Bone marrow (tissue), 2 donors: ENCODE measurements at regions not wholly inside any gene's neighbourhood (a gene's known extent, or its start where the extent isn't known, plus 50 kb on each side); places are given as distances from the start of the nearest gene placed in this dataset.
"Not testable (repeated sequence)": the region's sequence is repeated elsewhere in the genome, so short reads cannot be mapped to it uniquely, and the experiment has no call there.

Source experiments
- DNase-seq, 2 donors: peaks; one replicate each; lab custom pipeline; 2025; lab: John Stamatoyannopoulos, UW

DNA sequence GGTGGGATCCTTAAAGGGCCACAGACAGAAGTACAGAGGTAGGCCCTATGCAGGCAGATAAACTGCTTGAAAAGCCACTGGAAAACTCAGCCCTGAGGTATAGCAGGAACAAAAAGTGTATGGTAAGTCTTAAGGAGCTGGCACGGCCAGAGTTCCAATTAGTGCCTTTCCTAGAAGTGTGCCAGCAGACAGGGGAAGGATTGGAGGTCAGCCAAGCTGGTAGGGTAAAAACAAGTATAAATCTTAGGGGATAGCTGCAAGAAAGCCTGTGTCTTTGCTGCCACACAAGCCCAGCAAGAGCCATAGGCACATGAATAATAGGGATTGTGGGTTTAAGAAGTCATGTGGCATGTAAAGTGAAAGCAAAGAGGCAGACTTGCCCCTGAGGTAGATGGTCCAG, 582.5 kb downstream of the PLOD2 start:
- DNase-seq, result no peak

DNA sequence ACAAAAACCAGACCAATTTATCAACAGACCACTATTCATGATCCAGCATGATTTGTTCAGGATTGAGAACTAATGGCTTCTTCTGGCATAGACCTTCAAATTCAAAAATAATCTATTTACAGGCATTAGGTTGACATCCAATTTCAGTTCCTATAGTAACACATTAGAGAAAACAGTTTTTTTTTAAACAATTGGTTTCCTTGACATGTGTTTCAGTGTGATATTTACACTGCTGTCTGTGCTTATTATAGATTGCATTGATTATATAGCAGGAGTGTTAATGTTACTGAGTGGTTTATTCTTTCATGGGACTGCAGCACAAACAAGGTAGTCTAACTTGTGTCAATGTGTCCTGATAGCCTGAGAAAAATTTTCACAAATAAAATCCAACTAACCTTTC, 579.3 kb downstream of the PLOD2 start:
- DNase-seq, result no peak

DNA sequence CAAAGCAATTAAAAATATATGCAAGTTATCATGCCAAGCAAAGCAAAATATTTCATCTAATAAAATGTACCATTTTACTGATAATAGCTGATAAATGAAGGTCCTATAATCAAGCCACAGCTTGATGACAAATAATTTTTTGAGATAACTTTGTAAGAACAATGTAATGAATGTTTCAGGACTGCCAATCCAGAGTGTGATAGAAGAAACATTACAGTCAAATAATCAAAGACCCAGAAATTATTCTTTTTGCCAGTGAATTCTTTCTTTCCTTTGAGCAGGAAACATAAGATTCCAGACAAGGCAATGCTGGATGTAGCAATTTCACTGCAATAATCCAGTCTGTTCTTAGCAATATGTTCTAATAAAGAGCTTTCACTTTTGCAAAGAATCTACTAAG, 556.1 kb downstream of the PLOD2 start:
- DNase-seq, result no peak

DNA sequence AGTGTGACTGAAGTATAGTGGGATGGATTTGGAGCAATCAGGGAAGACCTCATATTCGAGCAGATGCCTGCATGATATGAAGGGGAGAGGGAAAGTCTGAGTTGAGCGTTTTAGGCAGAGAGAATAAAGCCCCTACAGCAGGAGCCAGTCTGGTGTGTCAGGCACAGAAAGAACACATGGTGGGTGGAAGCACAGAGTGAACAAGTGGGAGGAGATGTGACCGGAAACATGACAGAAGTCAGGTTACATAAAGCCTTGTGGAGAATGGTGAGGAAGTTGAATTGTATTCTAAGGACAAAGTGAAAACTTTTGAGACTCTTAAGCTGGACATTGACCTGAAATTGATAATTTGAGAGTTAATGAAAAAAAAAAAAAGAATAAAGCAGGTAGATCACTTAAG, 541.0 kb downstream of the PLOD2 start:
- no peak for DNase-seq

DNA sequence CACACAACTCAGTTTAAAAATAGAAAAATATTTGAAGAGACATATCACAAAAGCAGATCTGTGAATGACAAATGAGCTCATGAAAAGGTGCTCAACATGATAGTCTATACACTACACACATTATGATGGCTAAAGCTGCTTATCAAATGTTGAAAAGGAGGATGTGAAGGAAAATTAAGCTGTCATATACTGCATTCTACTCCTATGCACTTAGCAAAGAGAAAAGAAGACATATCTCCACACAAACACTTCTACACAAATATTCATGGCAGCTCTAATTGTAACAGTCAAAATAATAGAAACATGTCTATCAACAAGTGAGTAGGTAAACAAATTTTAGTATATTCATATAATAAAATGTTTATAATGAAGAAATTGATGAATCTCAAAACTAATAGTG, 540.5 kb downstream of the PLOD2 start:
- DNase-seq, result no peak

DNA sequence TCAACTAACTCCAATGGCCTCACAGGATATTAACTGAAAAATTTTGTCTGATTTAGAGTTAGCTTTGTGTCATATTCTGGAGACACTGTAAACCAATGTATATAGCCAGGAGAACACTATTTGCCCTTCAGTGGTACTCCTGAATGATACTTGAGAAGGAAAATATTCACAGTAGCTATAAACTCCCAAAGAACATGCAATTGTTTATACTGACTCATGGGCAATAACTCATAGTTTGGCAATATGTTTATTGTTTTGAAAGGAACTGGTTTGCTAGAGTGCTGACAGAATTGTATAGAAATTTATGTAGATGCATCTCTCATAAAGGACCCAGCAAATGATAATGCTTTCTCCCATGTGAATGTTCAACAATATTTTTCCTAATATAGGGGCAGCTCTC, 537.6 kb downstream of the PLOD2 start:
- DNase-seq, result no peak

DNA sequence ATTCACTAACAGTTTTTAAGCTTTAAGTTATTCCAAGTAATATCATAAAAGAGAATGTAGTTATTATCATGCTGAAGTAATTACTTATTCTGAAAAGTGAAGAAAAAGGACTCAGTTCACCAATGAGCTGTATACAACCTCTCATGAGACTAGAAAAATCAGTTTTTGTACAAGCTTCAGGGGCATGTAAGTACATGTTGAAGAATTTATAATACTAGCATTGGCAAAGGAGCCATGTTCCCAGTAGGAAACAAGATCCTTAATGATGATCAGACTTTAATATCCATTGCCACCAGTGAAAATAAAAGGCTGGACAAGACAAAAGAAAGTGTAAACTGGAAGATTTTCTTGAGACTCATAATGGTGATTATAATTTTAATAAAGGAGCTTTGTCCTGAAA, 532.8 kb downstream of the PLOD2 start:
- DNase-seq, result no peak

DNA sequence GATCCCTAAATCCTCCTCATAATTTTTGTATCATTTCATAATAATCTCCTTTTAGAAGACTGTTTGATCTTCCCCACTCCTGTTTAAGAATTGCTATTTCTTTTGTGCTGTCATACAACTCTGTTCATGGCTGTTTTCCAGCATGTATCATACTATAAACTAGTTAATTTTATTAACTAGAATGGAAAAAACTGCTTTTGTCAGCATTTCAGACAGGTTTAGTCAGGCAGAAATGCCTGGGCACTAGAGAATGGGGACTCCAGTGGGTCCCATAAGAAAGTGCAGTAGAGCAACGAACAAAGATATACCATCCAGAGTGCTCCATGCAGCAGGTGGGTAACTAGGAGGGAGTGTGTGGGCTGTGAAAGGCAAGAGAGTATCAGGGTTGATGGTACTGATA, 523.9 kb downstream of the PLOD2 start:
- DNase-seq, result no peak

DNA sequence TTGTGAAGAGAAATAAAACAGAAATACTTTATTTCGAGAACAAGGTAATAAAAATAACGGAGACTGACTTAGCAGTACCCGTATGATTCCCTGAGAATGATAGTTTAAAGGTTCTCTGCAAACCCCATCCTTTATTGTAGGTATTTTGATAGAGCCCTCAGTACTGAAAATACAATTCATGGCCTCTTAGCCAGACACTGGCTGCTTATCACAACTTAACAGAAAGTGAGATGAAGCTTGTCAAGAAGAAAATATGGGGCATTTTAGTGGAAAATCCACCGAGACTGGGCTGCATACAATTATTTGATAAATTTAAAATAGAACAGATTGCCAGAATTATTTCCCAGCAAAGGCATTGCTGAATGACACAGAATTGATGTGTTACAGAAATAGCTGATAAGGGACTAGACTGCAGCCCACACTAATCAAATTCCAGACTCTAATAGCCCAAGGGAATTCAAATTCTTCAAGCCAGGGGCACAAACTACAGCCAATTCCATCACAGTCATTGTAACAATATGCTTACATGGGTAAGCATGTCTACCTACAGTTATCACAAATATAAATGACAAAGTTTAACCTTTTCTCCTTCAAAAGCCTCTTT, 521.9 kb downstream of the PLOD2 start:
- no peak for DNase-seq

DNA sequence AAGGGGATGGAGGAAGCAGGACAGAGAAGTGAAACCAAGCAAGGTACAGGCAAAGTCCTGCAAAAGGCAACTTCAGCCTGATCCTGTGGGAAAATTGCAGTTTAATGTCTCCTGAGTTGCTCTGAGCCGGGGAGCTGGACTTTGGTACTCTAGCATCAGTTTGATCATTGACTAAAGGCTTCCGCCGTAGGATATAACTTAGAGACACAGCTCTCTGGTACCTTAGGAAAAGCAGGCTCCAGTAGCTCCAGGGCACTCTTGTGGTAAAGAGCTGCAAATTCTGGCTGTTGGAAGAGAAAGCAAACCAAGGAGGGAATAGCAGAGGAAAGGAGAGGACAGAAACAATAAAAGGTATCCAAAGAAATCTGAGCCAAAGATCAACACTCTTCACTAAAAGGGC, 521.1 kb downstream of the PLOD2 start:
- no peak for DNase-seq

DNA sequence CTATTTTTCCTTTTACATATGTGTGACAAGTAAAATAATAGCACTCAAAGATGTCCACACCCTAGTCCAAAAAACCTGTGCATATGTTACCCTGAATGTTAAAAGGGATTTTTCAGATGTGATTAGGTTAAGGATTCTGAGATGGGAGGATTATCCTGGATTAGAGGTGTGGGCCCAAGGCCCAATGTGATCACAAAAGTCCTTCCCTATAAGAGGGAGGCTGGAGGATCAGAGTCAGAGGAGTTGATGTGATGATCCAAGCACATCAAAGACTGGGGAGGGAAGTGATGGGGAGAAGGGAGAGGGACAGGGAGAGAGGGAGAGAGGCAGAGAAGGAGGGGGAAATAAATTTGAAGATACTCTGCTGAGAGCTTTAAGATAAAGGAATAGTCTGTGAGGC, 512.6 kb downstream of the PLOD2 start:
- DNase-seq, result no peak

DNA sequence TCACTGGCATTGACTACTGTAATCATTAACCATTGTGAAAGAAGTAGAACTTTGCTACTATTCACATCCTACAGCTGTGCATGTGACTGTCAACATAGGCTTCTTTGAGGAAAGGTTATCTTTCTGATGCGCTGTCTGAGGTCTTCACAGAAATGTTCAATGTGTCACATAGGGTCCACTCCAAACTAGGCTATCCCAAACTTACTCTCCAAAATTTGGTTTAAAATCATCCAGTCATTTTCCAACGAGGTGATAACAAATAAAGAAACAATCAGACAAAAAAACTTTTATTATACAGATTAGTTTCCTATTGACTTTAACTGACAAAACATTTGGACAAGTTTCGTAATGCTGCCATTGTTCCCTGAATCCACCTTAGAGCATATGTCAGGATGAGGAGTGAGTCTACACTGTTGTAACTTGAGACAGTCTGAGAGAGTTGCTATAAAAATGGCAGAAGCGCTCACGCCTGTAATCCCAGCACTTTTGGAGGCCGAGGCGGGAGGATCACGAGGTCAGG, 511.6 kb downstream of the PLOD2 start:
- no peak for DNase-seq

DNA sequence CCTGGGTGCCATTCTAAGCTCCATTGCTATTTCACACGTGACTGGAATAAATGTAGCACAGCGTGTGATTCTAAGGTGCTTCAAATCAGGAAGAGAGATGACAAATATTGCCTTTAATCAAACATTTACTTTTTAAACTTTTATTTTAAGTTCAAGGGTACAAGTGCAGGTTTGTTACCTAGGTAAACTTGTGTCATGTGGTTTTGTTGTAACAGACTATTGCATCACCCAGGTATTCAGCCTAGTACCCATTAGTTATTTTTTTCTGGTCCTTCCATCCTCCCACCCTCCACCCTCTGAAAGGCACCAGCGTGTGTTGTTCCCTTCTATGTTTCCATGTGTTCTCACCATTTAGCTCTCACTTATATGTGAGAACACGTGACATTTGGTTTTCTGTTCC, 510.8 kb downstream of the PLOD2 start:
- DNase-seq, result no peak

DNA sequence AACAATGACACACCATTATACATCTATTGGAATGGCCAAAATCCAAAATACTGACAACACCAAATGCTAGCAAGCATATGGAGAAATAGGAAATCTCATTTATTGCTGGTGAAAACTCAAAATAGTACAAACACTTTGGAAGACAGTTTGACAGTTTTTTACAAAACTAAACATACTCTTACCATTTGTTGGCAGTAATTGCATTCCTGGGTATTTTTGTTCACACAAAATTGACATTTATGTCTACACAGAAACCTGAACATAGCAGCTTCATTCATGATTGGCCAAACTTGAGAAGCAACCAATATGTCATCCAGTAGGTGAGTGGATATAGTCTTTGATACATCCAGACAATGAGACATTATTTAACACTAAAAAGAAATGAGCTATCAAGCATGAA, 489.9 kb downstream of the PLOD2 start:
- DNase-seq, result no peak

DNA sequence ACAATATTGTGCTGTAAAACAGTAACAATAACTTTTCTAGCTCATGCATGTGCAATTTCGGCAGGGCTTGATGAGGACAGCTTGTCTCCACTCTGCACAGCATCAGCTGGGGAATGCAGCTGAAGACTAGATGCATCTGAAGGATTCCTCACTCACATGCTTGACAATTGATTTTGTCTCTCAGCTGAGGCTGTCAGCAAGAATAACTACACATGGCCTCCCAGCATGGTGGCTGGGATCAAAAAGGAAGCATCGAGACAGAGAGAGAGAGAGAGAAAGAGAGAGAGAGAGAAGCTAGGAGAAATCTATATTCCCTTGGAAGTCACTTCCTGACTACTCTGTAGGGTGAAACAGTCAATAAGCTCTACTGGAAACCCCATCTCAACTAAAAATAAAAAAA, 487.1 kb downstream of the PLOD2 start:
- no peak for DNase-seq

DNA sequence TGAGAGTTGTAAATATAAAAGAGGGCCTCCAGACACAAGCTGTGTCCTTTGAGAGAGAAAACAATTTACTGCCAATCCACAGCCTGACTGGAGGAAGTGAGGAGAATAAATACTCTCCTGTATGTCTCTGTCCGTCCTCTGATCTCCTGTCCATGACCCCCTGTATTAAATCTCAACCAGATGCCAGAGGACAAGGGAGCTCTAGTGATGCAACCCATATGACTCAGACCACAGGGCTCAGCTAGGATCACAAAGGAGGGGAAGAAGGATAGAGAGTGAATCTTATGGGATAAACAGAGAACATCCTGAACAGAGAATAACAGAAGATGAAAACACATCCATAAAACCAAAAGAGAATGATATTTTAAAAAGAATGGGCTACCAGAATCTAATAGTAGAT, 482.6 kb downstream of the PLOD2 start:
- DNase-seq, result no peak

DNA sequence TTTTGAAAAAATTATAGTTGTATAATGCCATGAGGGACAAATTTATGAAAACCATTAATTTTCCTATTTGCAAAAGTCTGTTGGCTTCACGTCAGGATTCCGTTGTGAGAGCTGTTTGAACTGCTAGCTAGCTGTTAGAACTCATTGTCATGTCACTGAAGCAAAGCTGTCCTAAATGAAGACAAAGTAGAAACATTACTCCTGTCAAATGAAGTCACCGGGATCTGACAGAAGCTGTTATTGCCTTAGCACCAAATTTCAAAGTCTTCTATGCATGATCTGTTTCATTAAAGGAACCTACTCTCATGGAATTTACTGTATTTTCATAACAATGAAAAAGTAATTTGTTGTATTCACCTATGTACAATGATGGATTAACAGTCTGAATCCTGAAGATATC, 479.8 kb downstream of the PLOD2 start:
- no peak for DNase-seq

DNA sequence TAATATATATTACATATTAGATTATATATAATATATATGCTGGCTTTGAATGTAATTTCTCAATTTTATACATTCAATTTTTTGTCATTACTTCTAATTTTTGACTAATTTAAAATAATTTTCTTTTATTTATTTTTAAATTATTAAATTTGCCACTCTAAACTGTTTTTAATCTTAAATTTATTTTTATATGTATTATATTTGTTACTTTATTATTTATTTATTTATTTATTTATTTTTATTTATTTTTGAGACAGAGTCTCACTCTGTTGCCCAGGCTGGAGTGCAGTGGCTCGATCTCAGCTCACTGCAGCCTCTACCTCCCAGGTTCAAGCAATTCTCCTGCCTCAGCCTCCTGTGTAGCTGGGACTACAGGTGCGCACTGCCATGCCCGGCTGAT, 473.0 kb downstream of the PLOD2 start:
- DNase-seq, result not testable (repeated sequence)

DNA sequence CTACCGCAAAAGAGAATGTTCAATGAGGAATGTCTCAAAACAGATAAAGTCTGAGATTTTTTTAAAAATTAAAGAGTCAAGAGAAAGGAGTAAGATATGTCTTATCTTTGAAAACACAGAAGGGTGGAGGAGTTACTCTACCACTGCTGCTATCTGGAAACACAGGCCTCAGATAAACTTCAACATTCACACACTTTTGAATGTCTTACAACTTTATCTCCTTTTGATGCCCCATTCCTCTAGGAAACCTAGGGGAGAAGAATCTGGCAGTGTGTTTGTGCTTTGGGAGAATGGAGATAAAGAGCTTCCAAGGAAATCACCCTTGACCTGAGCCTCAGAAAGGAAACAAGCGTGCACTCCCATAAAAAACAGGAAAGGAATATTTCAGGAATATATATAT, 468.2 kb downstream of the PLOD2 start:
- DNase-seq, result no peak

DNA sequence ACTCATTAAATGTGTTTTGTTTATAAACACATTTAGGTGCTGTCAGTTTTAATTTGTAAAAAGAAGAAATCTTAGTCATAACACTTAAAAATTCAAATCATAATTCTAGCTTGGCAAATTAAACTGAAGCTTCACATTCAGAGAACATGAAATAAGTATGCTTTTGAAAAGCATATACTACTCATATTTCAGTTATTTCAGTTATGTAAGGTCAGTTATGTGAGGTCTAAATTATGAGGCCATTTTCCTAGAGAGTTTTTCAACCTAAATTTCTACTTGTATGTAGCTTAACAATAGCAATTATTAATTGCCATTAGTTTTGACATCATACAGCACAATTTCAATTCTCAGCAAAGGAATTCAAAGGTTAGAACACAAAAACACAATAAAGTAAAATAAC, 465.0 kb downstream of the PLOD2 start:
- DNase-seq, result no peak

DNA sequence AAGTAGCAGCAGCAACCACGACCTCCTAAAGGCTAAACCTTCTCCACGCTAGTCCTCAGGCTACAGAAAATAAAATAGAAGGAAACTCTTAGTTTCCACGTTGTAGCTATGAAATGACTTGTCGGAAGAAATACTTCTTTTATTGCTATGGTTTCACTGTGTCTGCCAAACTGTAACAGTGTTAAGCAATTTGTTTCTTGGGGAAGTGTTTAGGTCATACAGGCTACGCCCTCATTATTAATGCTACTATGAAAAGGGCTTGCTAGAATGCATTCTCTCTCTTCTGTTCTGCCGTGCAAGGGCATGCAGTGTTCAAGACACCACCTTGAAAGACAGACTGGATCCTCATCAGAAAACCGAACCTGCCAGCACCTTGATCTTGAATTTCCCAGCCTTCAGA, 462.7 kb downstream of the PLOD2 start:
- DNase-seq, result no peak

DNA sequence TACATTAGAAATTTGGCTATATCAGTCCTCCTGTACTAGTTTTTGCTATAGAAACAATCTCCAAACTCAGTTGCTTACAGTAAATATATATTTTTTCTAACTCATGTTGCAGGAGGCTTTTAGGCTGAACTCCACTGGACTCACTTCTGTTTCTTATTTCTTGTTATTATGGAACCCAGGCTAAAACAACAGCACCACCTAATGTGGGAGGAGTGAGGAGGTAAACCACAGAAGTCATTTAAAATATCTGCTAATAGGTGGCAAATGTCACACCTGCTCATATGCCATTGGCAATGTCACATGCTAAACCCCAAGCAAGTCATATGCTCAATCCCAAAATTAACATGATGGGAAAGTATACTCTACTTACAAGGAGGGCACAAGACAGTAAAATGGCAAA, 462.2 kb downstream of the PLOD2 start:
- DNase-seq, result no peak

DNA sequence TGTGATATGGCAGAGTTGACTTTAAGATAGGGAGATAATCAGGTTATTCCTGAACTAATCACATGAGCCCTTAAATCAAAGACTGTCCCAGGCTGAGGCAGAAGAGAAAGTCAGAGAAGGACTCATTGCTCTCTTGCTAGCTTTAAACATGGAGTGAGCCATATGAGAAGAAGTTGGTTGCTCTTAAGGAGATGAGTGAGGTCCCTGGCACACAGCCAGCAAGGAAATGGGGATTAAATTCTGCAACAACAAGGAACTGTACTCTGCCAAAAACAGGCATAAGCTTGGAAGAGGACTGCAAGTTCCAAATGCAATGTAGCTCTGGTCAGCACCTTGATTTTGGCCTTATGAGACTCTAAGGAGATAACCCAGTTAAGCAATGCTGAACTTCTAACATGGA, 457.0 kb downstream of the PLOD2 start:
- no peak for DNase-seq

DNA sequence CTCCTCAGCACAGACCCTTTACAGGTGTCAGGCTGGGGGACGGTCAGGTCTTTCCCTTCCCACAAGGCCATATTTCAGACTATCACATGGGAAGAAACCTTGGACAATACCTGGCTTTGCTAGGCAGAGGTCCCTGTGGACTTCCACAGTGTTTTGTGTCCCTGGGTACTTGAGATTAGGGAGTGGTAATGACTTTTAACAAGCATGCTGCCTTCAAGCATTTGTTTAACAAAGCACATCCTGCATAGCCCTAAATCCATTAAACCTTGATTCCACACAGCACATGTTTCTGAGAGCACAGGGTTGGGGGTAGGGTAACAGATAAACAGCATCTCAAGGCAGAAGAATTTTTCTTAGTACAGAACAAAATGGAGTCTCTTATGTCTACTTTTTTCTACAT, 451.2 kb downstream of the PLOD2 start:
- not testable (repeated sequence) for DNase-seq

DNA sequence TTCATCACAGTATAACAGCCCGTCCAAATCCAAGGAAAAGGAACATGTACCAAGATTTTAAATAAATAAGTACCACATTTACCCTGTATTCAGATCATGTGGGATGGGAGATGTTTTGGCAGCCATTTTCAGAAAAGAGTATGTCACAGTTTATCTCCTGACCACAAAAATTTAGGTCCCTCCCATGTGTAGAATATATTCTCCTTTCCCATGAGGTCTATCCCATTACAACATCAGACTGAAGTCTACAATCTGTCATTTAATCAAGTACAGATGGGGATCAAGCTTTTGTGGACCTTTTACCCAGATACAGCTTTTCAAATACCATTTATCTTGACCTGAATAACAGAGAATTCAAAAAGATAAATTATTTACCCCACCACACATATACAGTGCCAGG, 444.5 kb downstream of the PLOD2 start:
- no peak for DNase-seq
